Osteocyte (in vitro differentiated cells): ENCODE measurements at regions not wholly inside any gene's neighbourhood (a gene's known extent, or its start where the extent isn't known, plus 50 kb on each side); places are given as distances from the start of the nearest gene placed in this dataset.

ENCODE experiments used
- DNase-seq: peaks from one replicate; pipeline ENCODE4 v3.0.0; 2021; ENCODE audit warnings: mixed read lengths; ENCODE audit not compliant: unreplicated experiment; ENCODE audit errors: extremely low spot score
- H3K27ac Mint-ChIP-seq: one replicate; pipeline ENCODE4 v1.8.0; 2021; ENCODE audit warnings: mild to moderate bottlenecking, mixed read lengths; ENCODE audit not compliant: unreplicated experiment
- H3K27me3 Mint-ChIP-seq: one replicate; pipeline ENCODE4 v1.8.0; 2021; ENCODE audit warnings: mixed read lengths; ENCODE audit not compliant: unreplicated experiment
- H3K36me3 Mint-ChIP-seq: one replicate; pipeline ENCODE4 v1.8.0; 2021; ENCODE audit warnings: mixed read lengths; ENCODE audit not compliant: unreplicated experiment
- H3K4me1 Mint-ChIP-seq: one replicate; pipeline ENCODE4 v1.8.0; 2021; ENCODE audit warnings: mixed read lengths; ENCODE audit not compliant: unreplicated experiment
- H3K4me3 Mint-ChIP-seq: one replicate; pipeline ENCODE4 v1.8.0; 2021; ENCODE audit warnings: mild to moderate bottlenecking, moderate library complexity, mixed read lengths; ENCODE audit not compliant: unreplicated experiment
- H3K9me3 Mint-ChIP-seq: one replicate; pipeline ENCODE4 v1.8.0; 2021; ENCODE audit warnings: mixed read lengths; ENCODE audit not compliant: unreplicated experiment
- CTCF ChIP-seq: fragments of 200-600 bp; sonication (generic); IDR thresholded peaks from 2 replicates; pipeline ENCODE4 v1.5.0; 2021; ENCODE audit warnings: antibody characterized with exemption, mild to moderate bottlenecking, moderate library complexity

DNA sequence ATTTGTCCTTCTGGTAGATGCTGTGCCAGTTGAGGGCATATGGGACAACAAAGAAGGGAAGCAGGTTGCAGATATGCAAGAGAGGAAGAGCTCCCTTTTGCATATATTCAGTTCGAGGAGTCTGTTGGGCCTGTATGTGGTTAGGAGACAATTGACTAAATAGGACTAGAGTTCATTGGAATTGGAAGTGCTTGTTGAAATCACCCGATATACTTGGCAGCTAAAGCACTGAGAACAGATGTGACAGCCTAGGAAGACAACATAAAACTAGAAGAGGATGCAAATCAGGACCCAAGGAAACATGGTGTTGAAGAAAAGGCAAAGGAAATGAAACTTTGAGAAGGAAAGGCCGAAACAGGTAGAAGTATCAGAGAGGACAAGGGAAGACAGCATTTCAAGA is 215.2 kb upstream of the P2RY1 start:
- Mint-ChIP-seq H3K4me1 (no peaks in the 10 kb centered on the region), H3K27ac (no peak overlapping the region), H3K4me3 (no peak overlapping the region), H3K36me3 (no peaks in the 10 kb centered on the region), H3K27me3 (peaks cover 35% of the 10 kb centered on the region), H3K9me3 (no peaks in the 10 kb centered on the region)
- no peak for TF ChIP-seq CTCF
- DNase-seq, result no peak

GRCh38 chr3:152620395-152620794 is 214.5 kb upstream of the P2RY1 start:
- Mint-ChIP-seq H3K4me3 (no peak overlapping the region), H3K27me3 (peaks cover 37% of the 10 kb centered on the region), H3K36me3 (no peaks in the 10 kb centered on the region), H3K27ac (no peak overlapping the region), H3K9me3 (no peaks in the 10 kb centered on the region), H3K4me1 (no peaks in the 10 kb centered on the region)
- TF ChIP-seq CTCF, result no peak
- no peak for DNase-seq

DNA sequence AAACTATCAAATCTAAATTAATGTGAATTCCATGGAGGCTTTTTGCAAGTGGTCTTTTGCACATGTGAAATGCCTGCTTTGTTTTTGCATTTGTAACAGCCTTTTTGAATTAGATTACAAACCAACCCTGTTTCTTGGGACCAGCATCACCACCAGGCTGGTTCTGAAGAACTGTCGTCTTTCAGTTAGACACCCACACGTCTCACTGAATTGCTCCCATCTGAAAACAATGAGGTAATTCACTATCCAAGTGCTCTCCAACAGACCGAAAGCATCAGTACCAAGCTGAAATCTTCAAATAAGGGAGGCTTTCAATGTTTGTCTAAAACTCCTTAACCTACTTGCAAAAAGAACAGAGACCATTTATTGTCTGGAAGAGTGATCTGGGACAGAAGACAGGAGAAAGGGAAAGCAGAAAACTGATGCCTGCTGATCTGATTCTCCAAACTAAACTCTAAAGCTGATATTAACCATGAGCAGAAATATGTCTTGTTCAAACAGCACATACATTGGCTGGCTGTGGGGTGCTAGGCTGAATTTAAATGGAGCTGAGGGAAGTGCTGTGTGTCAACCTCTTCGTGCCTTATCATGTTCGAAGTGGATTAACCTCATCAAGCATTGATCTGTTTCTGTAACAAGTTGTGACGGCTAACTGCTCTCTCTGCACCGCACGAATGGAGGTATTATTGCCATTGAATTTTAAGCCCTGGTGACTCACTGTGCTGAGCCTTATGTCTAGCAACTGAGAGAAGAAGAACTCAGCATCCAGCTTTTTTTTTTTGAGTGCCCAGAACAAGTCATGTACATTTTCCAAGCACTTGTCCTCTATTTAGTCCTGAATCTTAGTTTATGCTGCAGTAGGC is 213.7 kb upstream of the P2RY1 start:
- no peak overlapping the region for H3K4me3 Mint-ChIP-seq
- peaks cover 39% of the 10 kb centered on the region for H3K27me3 Mint-ChIP-seq
- no peaks in the 10 kb centered on the region for H3K9me3 Mint-ChIP-seq
- H3K27ac Mint-ChIP-seq, result no peak overlapping the region
- H3K36me3 Mint-ChIP-seq, result no peaks in the 10 kb centered on the region
- H3K4me1 Mint-ChIP-seq, result no peaks in the 10 kb centered on the region
- TF ChIP-seq CTCF, result no peak
- DNase-seq, result no peak

- H3K27ac Mint-ChIP-seq, result no peak overlapping the region
- no peak for DNase-seq
- H3K36me3 Mint-ChIP-seq, result no peaks in the 10 kb centered on the region
- H3K27me3 Mint-ChIP-seq, result peaks cover 39% of the 10 kb centered on the region
- H3K4me1 Mint-ChIP-seq, result no peaks in the 10 kb centered on the region
- H3K4me3 Mint-ChIP-seq, result no peak overlapping the region
- H3K9me3 Mint-ChIP-seq, result no peaks in the 10 kb centered on the region
- no peak for TF ChIP-seq CTCF
Measured at GRCh38 chr3:152621967-152622810, 212.7 kb upstream of the P2RY1 start.

GRCh38 chr3:152622811-152623167 is 212.1 kb upstream of the P2RY1 start:
- no peak overlapping the region for H3K4me3 Mint-ChIP-seq
- no peaks in the 10 kb centered on the region for H3K4me1 Mint-ChIP-seq
- no peaks in the 10 kb centered on the region for H3K36me3 Mint-ChIP-seq
- no peak for TF ChIP-seq CTCF
- no peak for DNase-seq
- no peak overlapping the region for H3K27ac Mint-ChIP-seq
- H3K9me3 Mint-ChIP-seq, result no peaks in the 10 kb centered on the region
- peaks cover 39% of the 10 kb centered on the region for H3K27me3 Mint-ChIP-seq
